IMR-90 (cell line): ENCODE measurements at regions not wholly inside any gene's neighbourhood (a gene's known extent, or its start where the extent isn't known, plus 50 kb on each side); places are given as distances from the start of the nearest gene placed in this dataset.

Experiments
- ATAC-seq: fragments of 200-7000 bp; cut with Tn5 transposase; 2 replicates; pipeline ENCODE4 v1.9.1; 2020; ENCODE audit warnings: low read depth, mild to moderate bottlenecking, moderate library complexity
- BruUV-seq: library from RNA; stranded (reverse); fragments of 400-500 nt; replicated peaks from 2 replicates; lab custom pipeline; 2021; lab: Mats Ljungman, UMichigan
- CTCF ChIA-PET: fragments of 300-600 bp; formaldehyde crosslinking; extraction: SDS; loops from one replicate; lab custom pipeline; 2021; ENCODE audit warnings: antibody characterized with exemption; lab: Yijun Ruan, JAX
- POLR2A ChIA-PET: fragments of 300-600 bp; sonication (Branson Sonifier 250); formaldehyde crosslinking; loops from one replicate; lab custom pipeline; 2022; ENCODE audit warnings: antibody characterized with exemption; ENCODE audit not compliant: unreplicated experiment; lab: Charles Lee
- DNase-seq: peaks from one replicate; pipeline ENCODE4 v3.0.0; 2013
- H2AFZ ChIP-seq: replicated peaks from 2 replicates; pipeline ENCODE3; 2013; ENCODE audit warnings: low read length, mild to moderate bottlenecking; ENCODE audit not compliant: poor library complexity
- H2AK5ac ChIP-seq: 2 replicates; pipeline ENCODE4 v1.6.1; 2013; ENCODE audit warnings: low read depth, low read length, inconsistent platforms
- H2AK9ac ChIP-seq: replicated peaks from 2 replicates; pipeline ENCODE3; 2013; ENCODE audit warnings: mild to moderate bottlenecking, low read depth, low read length, moderate library complexity; ENCODE audit not compliant: poor library complexity
- H2BK120ac ChIP-seq: 2 replicates; pipeline ENCODE4 v1.6.1; 2013; ENCODE audit warnings: low read depth, low read length, inconsistent platforms
- H2BK15ac ChIP-seq: 3 replicates; pipeline ENCODE4 v1.6.1; 2013; ENCODE audit warnings: low read depth, low read length, inconsistent platforms
- H2BK20ac ChIP-seq: 2 replicates; pipeline ENCODE4 v1.6.1; 2013; ENCODE audit warnings: low read depth, mild to moderate bottlenecking, inconsistent platforms, low read length, moderate library complexity
- H2BK5ac ChIP-seq: 2 replicates; pipeline ENCODE4 v1.6.1; 2013; ENCODE audit warnings: mild to moderate bottlenecking, low read depth, low read length, inconsistent platforms; ENCODE audit not compliant: poor library complexity, severe bottlenecking
- H3K14ac ChIP-seq: replicated peaks from 2 replicates; pipeline ENCODE4 v1.6.1; 2013; ENCODE audit warnings: low read depth, low read length, inconsistent platforms
- H3K18ac ChIP-seq: 2 replicates; pipeline ENCODE4 v1.6.1; 2013; ENCODE audit warnings: low read depth, low read length, control low read depth
- H3K23ac ChIP-seq: 2 replicates; pipeline ENCODE4 v1.6.1; 2013; ENCODE audit warnings: low read depth, low read length, inconsistent platforms
- H3K27ac ChIP-seq: 2 replicates; pipeline ENCODE4 v1.5.1; 2013; ENCODE audit warnings: mild to moderate bottlenecking, control low read depth, low read length; ENCODE audit not compliant: insufficient read depth
- H3K27me3 ChIP-seq: 2 replicates; pipeline ENCODE4 v1.6.1; 2013; ENCODE audit warnings: low read length; ENCODE audit not compliant: control insufficient read depth, insufficient read depth
- H3K36me3 ChIP-seq: 2 replicates; pipeline ENCODE4 v1.6.1; 2013; ENCODE audit warnings: low read length, mixed read lengths; ENCODE audit not compliant: control insufficient read depth, insufficient read depth
- H3K4ac ChIP-seq: 2 replicates; pipeline ENCODE4 v1.6.1; 2013; ENCODE audit warnings: low read depth, low read length, inconsistent platforms
- H3K4me1 ChIP-seq: 2 replicates; pipeline ENCODE4 v1.6.1; 2013; ENCODE audit warnings: low read length, mixed read lengths; ENCODE audit not compliant: control insufficient read depth, insufficient read depth
- H3K4me2 ChIP-seq: 2 replicates; pipeline ENCODE4 v1.6.1; 2013; ENCODE audit warnings: low read depth, mild to moderate bottlenecking, control low read depth, low read length, moderate library complexity
- H3K4me3 ChIP-seq: 2 replicates; pipeline ENCODE4 v1.5.1; 2013; ENCODE audit warnings: low read depth, mild to moderate bottlenecking, control low read depth, low read length, moderate library complexity; ENCODE audit not compliant: insufficient read depth
- H3K56ac ChIP-seq: 2 replicates; pipeline ENCODE4 v1.6.1; 2013; ENCODE audit warnings: low read length, inconsistent platforms; ENCODE audit not compliant: insufficient read depth; ENCODE audit errors: extremely low read depth
- H3K79me1 ChIP-seq, 2 experiments: 2 replicates each; pipeline ENCODE4 v1.6.1; 2013; ENCODE audit warnings: low read length in 2 of 2, inconsistent platforms in 1 of 2, low read depth in 1 of 2
- H3K9ac ChIP-seq: 2 replicates; pipeline ENCODE4 v1.6.1; 2013; ENCODE audit warnings: low read depth, low read length, control low read depth
- H3K9me1 ChIP-seq: 2 replicates; pipeline ENCODE4 v1.6.1; 2013; ENCODE audit warnings: low read length, inconsistent platforms; ENCODE audit not compliant: insufficient read depth
- H3K9me3 ChIP-seq: 2 replicates; pipeline ENCODE4 v1.6.1; 2013; ENCODE audit warnings: low read length; ENCODE audit not compliant: control insufficient read depth, insufficient read depth
- H4K20me1 ChIP-seq: 2 replicates; pipeline ENCODE4 v1.6.1; 2013; ENCODE audit warnings: low read length, inconsistent platforms; ENCODE audit not compliant: insufficient read depth
- H4K5ac ChIP-seq: 2 replicates; pipeline ENCODE4 v1.6.1; 2013; ENCODE audit warnings: mild to moderate bottlenecking, low read depth, low read length, control low read depth
- H4K8ac ChIP-seq, 2 experiments: 2 replicates each; pipeline ENCODE4 v1.6.1; 2013; ENCODE audit warnings: low read depth in 2 of 2, low read length in 2 of 2, control low read depth in 1 of 2, inconsistent platforms in 1 of 2
- H4K91ac ChIP-seq: 2 replicates; pipeline ENCODE4 v1.6.1; 2013; ENCODE audit warnings: low read depth, low read length, inconsistent platforms; ENCODE audit not compliant: insufficient read depth
- FOS ChIP-seq: fragments of 150-350 bp; IDR thresholded peaks from 2 replicates; pipeline ENCODE4 v1.6.1; 2016; ENCODE audit warnings: low read depth, low read length
- RCOR1 ChIP-seq: IDR thresholded peaks from 2 replicates; pipeline ENCODE4 v1.6.1; 2012; ENCODE audit warnings: mild to moderate bottlenecking, low read length, improper control_type of control experiment; ENCODE audit not compliant: insufficient replicate concordance
- WGBS, 2 experiments: methylation state at CpG; one replicate each; pipeline versions ENCODE4 v1.1.5 to v1.1.7; 2013; ENCODE audit warnings: missing lambda C conversion rate in 2 of 2; ENCODE audit not compliant: insufficient read length in 1 of 2; ENCODE audit errors: extremely low coverage in 2 of 2; 5-methylcytosine and 5-hydroxymethylcytosine counted together
- dilution Hi-C: fragments of 300-500 bp; cut with HindIII; formaldehyde crosslinking; loops from one replicate; pipeline ENCODE4 v1.14.3; 2018; ENCODE audit warnings: low sequenced_read_pairs; ENCODE audit not compliant: unreplicated experiment
- in situ Hi-C: fragments of 300-500 bp; cut with MboI; formaldehyde crosslinking; loops from 3 replicates; pipeline ENCODE4 v1.14.3; 2019; ENCODE audit warnings: low sequenced_read_pairs, inconsistent platforms, mixed read lengths
- intact Hi-C: fragments of 100-400 bp; cut with micrococcal nuclease; formaldehyde crosslinking; loops from 2 replicates; pipeline ENCODE4 v1.10.0; 2022

DNA sequence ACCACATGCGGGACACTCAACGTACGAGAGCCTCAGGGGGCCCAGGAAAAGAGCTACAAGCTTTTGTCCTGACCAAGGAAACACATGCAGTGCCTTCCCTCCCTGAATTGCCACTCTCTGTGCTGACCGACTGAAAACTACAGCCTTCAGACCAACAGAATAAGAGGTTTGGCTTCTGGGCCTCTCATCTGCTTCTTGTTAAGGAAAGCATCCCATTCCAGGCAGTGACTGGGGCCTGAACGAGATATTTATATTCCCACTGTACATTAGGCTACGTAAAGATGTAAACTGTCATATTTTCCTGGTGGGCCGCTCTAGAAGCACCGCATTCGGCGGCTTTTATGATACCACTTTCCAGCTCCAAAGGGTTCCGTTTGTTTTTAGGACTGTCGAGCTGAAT, 208.9 kb upstream of the TPM1 start:
- no peaks in the 10 kb centered on the region for H3K79me1 ChIP-seq
- H3K9me1 ChIP-seq, result peaks cover 2% of the 10 kb centered on the region; the same call in 1 of the 2 replicates
- H3K4me3 ChIP-seq, result no peak overlapping the region
- dilution Hi-C loops, result no loop called here
- WGBS, 2 experiments, result 88% methylated on average over 5 of the region's 12 CpGs; no CpG with 5 or more reads in 1 of the 2 experiments
- intact Hi-C loops, result no loop called here
- no peak for TF ChIP-seq FOS
- no peak for TF ChIP-seq RCOR1
- H3K18ac ChIP-seq, result no peak overlapping the region
- H3K9ac ChIP-seq, result no peak overlapping the region
- no peak overlapping the region for H4K91ac ChIP-seq
- no peak overlapping the region for H2AK5ac ChIP-seq
- no peak overlapping the region for H2AK9ac ChIP-seq
- no peak overlapping the region for H3K14ac ChIP-seq
- H3K36me3 ChIP-seq, result peaks cover 19% of the 10 kb centered on the region
- ChIA-PET CTCF (interaction anchor here (0.6 to 0.7 kb wide), 2 partner anchors 93 to 974 kb away, joined by 4 to 5 read pairs; no protein-coding TSS in a partner anchor), POLR2A (no interaction called here)
- H3K9me3 ChIP-seq, result no peaks in the 10 kb centered on the region
- no peak overlapping the region for H4K8ac ChIP-seq
- no peak overlapping the region for H3K56ac ChIP-seq
- no peak overlapping the region for H3K23ac ChIP-seq
- no peaks in the 10 kb centered on the region for H4K20me1 ChIP-seq
- H2BK20ac ChIP-seq, result no peak overlapping the region
- in situ Hi-C loops, result no loop called here
- no TSS peak for BruUV-seq
- H3K27me3 ChIP-seq, result no peaks in the 10 kb centered on the region
- H2BK120ac ChIP-seq, result no peak overlapping the region
- H3K4me2 ChIP-seq, result no peak overlapping the region
- no peak overlapping the region for H2AFZ ChIP-seq
- H3K4ac ChIP-seq, result no peak overlapping the region
- no peak overlapping the region for H4K5ac ChIP-seq
- DNase-seq, result no peak
- no peak overlapping the region for H2BK15ac ChIP-seq
- no peak overlapping the region for H2BK5ac ChIP-seq
- H3K27ac ChIP-seq, result no peak overlapping the region
- no peak for ATAC-seq
- H3K4me1 ChIP-seq, result no peaks in the 10 kb centered on the region
